ENCODE measurements at regions not wholly inside any gene's neighbourhood (a gene's known extent, or its start where the extent isn't known, plus 50 kb on each side); places are given as distances from the start of the nearest gene placed in this dataset.

GRCh38 chr10:63697956-63698786, 177.0 kb downstream of the REEP3 start:
- H2AFZ ChIP-seq (ENCODE audit: low read length): no peak overlapping the region
- H4K20me1 ChIP-seq (ENCODE audit: insufficient read depth, low read length): no peaks in the 10 kb centered on the region
- H3K9me2 ChIP-seq (ENCODE audit: low read depth, low read length): no peaks in the 10 kb centered on the region
- H3K27me3 ChIP-seq (ENCODE audit: insufficient read depth, low read length): no peaks in the 10 kb centered on the region
- peaks cover 8% of the 10 kb centered on the region for H3K4me1 ChIP-seq (ENCODE audit: insufficient read depth, low read length, severe bottlenecking)
- H3K4me3 ChIP-seq (ENCODE audit: low read depth, low read length, poor library complexity, severe bottlenecking): no peak overlapping the region
- no peak for TF ChIP-seq EZH2 (IDR thresholded peaks at IDR 0.05; ENCODE audit: borderline replicate concordance, low read length)
- TF ChIP-seq, protein P1, sequence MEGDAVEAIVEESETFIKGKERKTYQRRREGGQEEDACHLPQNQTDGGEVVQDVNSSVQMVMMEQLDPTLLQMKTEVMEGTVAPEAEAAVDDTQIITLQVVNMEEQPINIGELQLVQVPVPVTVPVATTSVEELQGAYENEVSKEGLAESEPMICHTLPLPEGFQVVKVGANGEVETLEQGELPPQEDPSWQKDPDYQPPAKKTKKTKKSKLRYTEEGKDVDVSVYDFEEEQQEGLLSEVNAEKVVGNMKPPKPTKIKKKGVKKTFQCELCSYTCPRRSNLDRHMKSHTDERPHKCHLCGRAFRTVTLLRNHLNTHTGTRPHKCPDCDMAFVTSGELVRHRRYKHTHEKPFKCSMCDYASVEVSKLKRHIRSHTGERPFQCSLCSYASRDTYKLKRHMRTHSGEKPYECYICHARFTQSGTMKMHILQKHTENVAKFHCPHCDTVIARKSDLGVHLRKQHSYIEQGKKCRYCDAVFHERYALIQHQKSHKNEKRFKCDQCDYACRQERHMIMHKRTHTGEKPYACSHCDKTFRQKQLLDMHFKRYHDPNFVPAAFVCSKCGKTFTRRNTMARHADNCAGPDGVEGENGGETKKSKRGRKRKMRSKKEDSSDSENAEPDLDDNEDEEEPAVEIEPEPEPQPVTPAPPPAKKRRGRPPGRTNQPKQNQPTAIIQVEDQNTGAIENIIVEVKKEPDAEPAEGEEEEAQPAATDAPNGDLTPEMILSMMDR (IDR thresholded peaks at IDR 0.05; ENCODE audit: low read length): no peak
- H3K79me2 ChIP-seq (ENCODE audit: insufficient read depth, low read length): no peaks in the 10 kb centered on the region
- no peak overlapping the region for H3K9ac ChIP-seq (ENCODE audit: low read length)
- no peaks in the 10 kb centered on the region for H3K9me3 ChIP-seq (ENCODE audit: low read length)
- H3K4me2 ChIP-seq (ENCODE audit: low read length): no peak overlapping the region
- 0 out of 2 replicates have a peak, but pooled peaks cover 2% of the 10 kb centered on the region for H3F3A ChIP-seq (ENCODE audit: insufficient read depth, low read length)
- no peaks in the 10 kb centered on the region for H3K36me3 ChIP-seq (ENCODE audit: insufficient read depth, low read length)
- no peak overlapping the region for H3K27ac ChIP-seq (ENCODE audit: low read depth, low read length, poor library complexity, severe bottlenecking)

DNA sequence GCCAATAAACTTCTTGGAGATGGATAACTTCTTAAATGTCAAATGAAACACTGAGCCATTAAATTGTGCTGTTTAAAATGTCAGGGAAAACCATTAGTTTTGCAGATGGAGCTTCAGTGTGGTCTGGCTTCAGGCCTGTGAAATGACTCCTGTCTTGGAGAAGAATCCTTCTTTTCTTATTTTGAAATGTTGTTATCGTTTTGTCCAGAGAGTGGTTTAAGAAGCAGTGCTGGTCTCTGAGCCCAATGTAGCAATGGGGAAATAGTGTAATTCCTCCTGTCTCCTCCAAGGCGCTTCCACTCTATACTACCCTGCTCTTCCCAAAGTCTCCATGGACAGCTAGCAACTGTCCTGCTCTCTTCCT, 177.6 kb downstream of the REEP3 start:
- 0 out of 2 replicates have a peak, but pooled peaks cover 2% of the 10 kb centered on the region for H3F3A ChIP-seq (ENCODE audit: insufficient read depth, low read length)

GRCh38 chr10:63699785-63700613, 178.8 kb downstream of the REEP3 start:
- Histone ChIP-seq H4K20me1 (ENCODE audit: insufficient read depth, low read length) (no peaks in the 10 kb centered on the region), H3K79me2 (ENCODE audit: insufficient read depth, low read length) (no peaks in the 10 kb centered on the region), H3K27ac (ENCODE audit: low read depth, low read length, poor library complexity, severe bottlenecking) (no peak overlapping the region), H3K9ac (ENCODE audit: low read length) (no peak overlapping the region), H3K4me1 (ENCODE audit: insufficient read depth, low read length, severe bottlenecking) (peaks cover 10% of the 10 kb centered on the region), H3F3A (ENCODE audit: insufficient read depth, low read length) (0 out of 2 replicates have a peak, but pooled peaks cover 2% of the 10 kb centered on the region), H3K4me3 (ENCODE audit: low read depth, low read length, poor library complexity, severe bottlenecking) (no peak overlapping the region), H3K9me2 (ENCODE audit: low read depth, low read length) (no peaks in the 10 kb centered on the region), H3K27me3 (ENCODE audit: insufficient read depth, low read length) (no peaks in the 10 kb centered on the region), H2AFZ (ENCODE audit: low read length) (no peak overlapping the region), H3K9me3 (ENCODE audit: low read length) (no peaks in the 10 kb centered on the region), H3K36me3 (ENCODE audit: insufficient read depth, low read length) (no peaks in the 10 kb centered on the region), H3K4me2 (ENCODE audit: low read length) (no peak overlapping the region)
- TF ChIP-seq, protein P1 (IDR thresholded peaks at IDR 0.05; ENCODE audit: low read length): no peak
- TF ChIP-seq EZH2 (IDR thresholded peaks at IDR 0.05; ENCODE audit: borderline replicate concordance, low read length): no peak

More for the DNA sequence above, 177.6 kb downstream of the REEP3 start:
- Histone ChIP-seq H3K27me3 (ENCODE audit: insufficient read depth, low read length) (no peaks in the 10 kb centered on the region), H3K36me3 (ENCODE audit: insufficient read depth, low read length) (no peaks in the 10 kb centered on the region), H3K4me1 (ENCODE audit: insufficient read depth, low read length, severe bottlenecking) (peaks cover 10% of the 10 kb centered on the region), H3K9me3 (ENCODE audit: low read length) (no peaks in the 10 kb centered on the region), H3K9me2 (ENCODE audit: low read depth, low read length) (no peaks in the 10 kb centered on the region), H3K79me2 (ENCODE audit: insufficient read depth, low read length) (no peaks in the 10 kb centered on the region), H3K27ac (ENCODE audit: low read depth, low read length, poor library complexity, severe bottlenecking) (no peak overlapping the region), H3K9ac (ENCODE audit: low read length) (no peak overlapping the region), H4K20me1 (ENCODE audit: insufficient read depth, low read length) (no peaks in the 10 kb centered on the region), H3K4me3 (ENCODE audit: low read depth, low read length, poor library complexity, severe bottlenecking) (no peak overlapping the region), H3K4me2 (ENCODE audit: low read length) (no peak overlapping the region), H2AFZ (ENCODE audit: low read length) (no peak overlapping the region)
- TF ChIP-seq, protein P1 (IDR thresholded peaks at IDR 0.05; ENCODE audit: low read length): no peak
- no peak for TF ChIP-seq EZH2 (IDR thresholded peaks at IDR 0.05; ENCODE audit: borderline replicate concordance, low read length)
